ENCODE measurements at regions not wholly inside any gene's neighbourhood (a gene's known extent, or its start where the extent isn't known, plus 50 kb on each side); places are given as distances from the start of the nearest gene placed in this dataset.
"Not testable (repeated sequence)": the region's sequence is repeated elsewhere in the genome, so short reads cannot be mapped to it uniquely, and the experiment has no call there.

GRCh38 chr10:21406595-21407193 lies 118.8 kb downstream of the SKIDA1 start:
- DNase-seq (ENCODE audit: low spot score) = no peak

- DNase-seq (ENCODE audit: low spot score) = no peak
These were observed 119.5 kb downstream of the SKIDA1 start for GRCh38 chr10:21405981-21406380.

- DNase-seq (ENCODE audit: low spot score) = no peak
These were observed 122.0 kb downstream of the SKIDA1 start for GRCh38 chr10:21403256-21404015.

GRCh38 chr10:21402606-21403083 lies 122.8 kb downstream of the SKIDA1 start:
- no peak for DNase-seq (ENCODE audit: low spot score)

- no peak for DNase-seq (ENCODE audit: low spot score)
These were observed 124.3 kb downstream of the SKIDA1 start for GRCh38 chr10:21401196-21401595.

GRCh38 chr10:21399392-21400035 lies 126.0 kb downstream of the SKIDA1 start:
- no peak for DNase-seq (ENCODE audit: low spot score)

GRCh38 chr10:21398563-21399231 lies 126.8 kb downstream of the SKIDA1 start:
- DNase-seq (ENCODE audit: low spot score) = no peak

GRCh38 chr10:21396889-21397288 lies 128.6 kb downstream of the SKIDA1 start:
- DNase-seq (ENCODE audit: low spot score) = no peak

GRCh38 chr10:21393931-21394330 lies 131.6 kb downstream of the SKIDA1 start:
- no peak for DNase-seq (ENCODE audit: low spot score)

- DNase-seq (ENCODE audit: low spot score) = no peak
These were observed 136.9 kb downstream of the SKIDA1 start for GRCh38 chr10:21388589-21388988.

GRCh38 chr10:21387868-21388267 lies 137.6 kb downstream of the SKIDA1 start:
- no peak for DNase-seq (ENCODE audit: low spot score)

- DNase-seq (ENCODE audit: low spot score) = no peak
These were observed 139.4 kb downstream of the SKIDA1 start for GRCh38 chr10:21385996-21386585.

GRCh38 chr10:21385536-21385935 lies 139.9 kb downstream of the SKIDA1 start:
- no peak for DNase-seq (ENCODE audit: low spot score)

GRCh38 chr10:21379143-21379542 lies 146.3 kb downstream of the SKIDA1 start:
- DNase-seq (ENCODE audit: low spot score) = no peak

- not testable (repeated sequence) for DNase-seq (ENCODE audit: low spot score)
These were observed 150.2 kb downstream of the SKIDA1 start for GRCh38 chr10:21375274-21375673.

GRCh38 chr10:21373881-21374280 lies 151.6 kb downstream of the SKIDA1 start:
- DNase-seq (ENCODE audit: low spot score) = not testable (repeated sequence)

- no peak for DNase-seq (ENCODE audit: low spot score)
These were observed 152.7 kb downstream of the SKIDA1 start for GRCh38 chr10:21372651-21373410.

GRCh38 chr10:21369697-21370096 lies 155.8 kb downstream of the SKIDA1 start:
- DNase-seq (ENCODE audit: low spot score) = no peak

GRCh38 chr10:21368728-21369425 lies 156.6 kb downstream of the SKIDA1 start:
- DNase-seq (ENCODE audit: low spot score) = no peak

- DNase-seq (ENCODE audit: low spot score) = no peak
These were observed 157.4 kb downstream of the SKIDA1 start for GRCh38 chr10:21368022-21368582.
